GM23338 (cell line): ENCODE measurements at regions not wholly inside any gene's neighbourhood (a gene's known extent, or its start where the extent isn't known, plus 50 kb on each side); places are given as distances from the start of the nearest gene placed in this dataset.

Source experiments
- CREB1 ChIP-seq: fragments of 250-450 bp; sonication (Bioruptor Pico); IDR thresholded peaks from 2 replicates; pipeline ENCODE4 v1.5.0; 2020; ENCODE audit warnings: low read depth, mild to moderate bottlenecking, moderate library complexity
- CTCF ChIP-seq, 2 experiments: fragments of 200-600 bp in 1 of 2; sonication (generic) in 1 of 2; conservative IDR thresholded peaks; 2 replicates each; pipeline versions ENCODE4 v1.5.1 to v1.6.1; 2016 to 2017; ENCODE audit warnings: antibody characterized with exemption in 2 of 2, low read depth in 2 of 2, mild to moderate bottlenecking in 2 of 2, moderate library complexity in 1 of 2
- EZH2 ChIP-seq: fragments of 200-600 bp; sonication (generic); IDR thresholded peaks from one replicate; pipeline ENCODE4 v1.8.0; 2017; ENCODE audit warnings: antibody characterized with exemption, mild to moderate bottlenecking, low read depth; ENCODE audit not compliant: unreplicated experiment
- POLR2AphosphoS5 ChIP-seq: IDR thresholded peaks from 2 replicates; pipeline ENCODE4 v1.6.1; 2016; ENCODE audit warnings: antibody characterized with exemption, low read depth
- REST ChIP-seq: IDR thresholded peaks from one replicate; pipeline ENCODE4 v1.6.1; 2018; ENCODE audit warnings: antibody characterized with exemption; ENCODE audit not compliant: unreplicated experiment
- STAT1 ChIP-seq: IDR thresholded peaks from one replicate; pipeline ENCODE4 v1.6.1; 2016; ENCODE audit warnings: antibody characterized with exemption; ENCODE audit not compliant: unreplicated experiment
- ZNF114 ChIP-seq: fragments of 250-450 bp; sonication (Bioruptor Pico); IDR thresholded peaks from 2 replicates; pipeline ENCODE4 v1.5.0; 2020; ENCODE audit warnings: mild to moderate bottlenecking, moderate library complexity
- ZNF331 ChIP-seq: fragments of 250-450 bp; sonication (Bioruptor Pico); IDR thresholded peaks from 2 replicates; pipeline ENCODE4 v1.5.0; 2020; ENCODE audit warnings: low read depth, mild to moderate bottlenecking, moderate library complexity

- TF ChIP-seq CTCF (conservative IDR thresholded peaks at IDR 0.05; ENCODE audit: low read depth in 2 of 2) = no peak
- TF ChIP-seq ZNF331 (CRISPR knock-in tag) = no peak
- no peak for TF ChIP-seq POLR2AphosphoS5
- TF ChIP-seq EZH2 = no peak
- TF ChIP-seq STAT1 = no peak
- no peak for TF ChIP-seq REST
- no peak for TF ChIP-seq CREB1 (CRISPR knock-in tag)
- no peak for TF ChIP-seq ZNF114 (CRISPR knock-in tag)
These were observed 147.0 kb upstream of the API5 start for GRCh38 chr11:43164831-43165230.
